ENCODE measurements at regions not wholly inside any gene's neighbourhood (a gene's known extent, or its start where the extent isn't known, plus 50 kb on each side); places are given as distances from the start of the nearest gene placed in this dataset.

- no peak for TF ChIP-seq CTCF (IDR thresholded peaks at IDR 0.05)
- no peak for TF ChIP-seq POLR2A (IDR thresholded peaks at IDR 0.05)
These were observed 313.2 kb downstream of the HDGFL1 start for GRCh38 chr6:22882581-22882980.

Data from thyroid gland (tissue), 4 donors.